ENCODE measurements at regions not wholly inside any gene's neighbourhood (a gene's known extent, or its start where the extent isn't known, plus 50 kb on each side); places are given as distances from the start of the nearest gene placed in this dataset.

GRCh38 chr2:219980638-219981037 lies 353.2 kb downstream of the SLC4A3 start:
- TF ChIP-seq BHLHE40 (IDR thresholded peaks at IDR 0.05; ENCODE audit: borderline replicate concordance) (no peak), NFRKB (IDR thresholded peaks at IDR 0.05) (no peak), TARDBP (IDR thresholded peaks at IDR 0.05) (no peak), FOXK2 (IDR thresholded peaks at IDR 0.05) (no peak), SP1 (IDR thresholded peaks at IDR 0.05) (no peak)

Measured in HEK293T (cell line).